Right ventricle myocardium superior (tissue), 1 donor: ENCODE measurements at regions not wholly inside any gene's neighbourhood (a gene's known extent, or its start where the extent isn't known, plus 50 kb on each side); places are given as distances from the start of the nearest gene placed in this dataset.
"Not testable (repeated sequence)": the region's sequence is repeated elsewhere in the genome, so short reads cannot be mapped to it uniquely, and the experiment has no call there.

Experiments
- ATAC-seq: fragments of 200-7000 bp; cut with Tn5 transposase; one replicate; pipeline ENCODE4 v1.9.1; 2020; ENCODE audit warnings: mild to moderate bottlenecking; ENCODE audit not compliant: poor library complexity
- DNase-seq: peaks from one replicate; pipeline ENCODE4 v3.0.0-alpha.2; 2020
- intact Hi-C: fragments of 100-400 bp; cut with DNase I; formaldehyde crosslinking; loops from one replicate; pipeline ENCODE4 v1.11.2; 2022
- donor health status: DM: no; HTN: yes; CAD: no; lungs with severe emphysema.

- DNase-seq (no peak), ATAC-seq (no peak)
- intact Hi-C loops = no loop called here
Observed at GRCh38 chrX:128714425-128714824, 662.2 kb upstream of the ACTRT1 start.

GRCh38 chrX:128699716-128700285 lies 647.6 kb upstream of the ACTRT1 start:
- no peak for ATAC-seq
- no peak for DNase-seq
- intact Hi-C loops = no loop called here

- intact Hi-C loops = no loop called here
- ATAC-seq (no peak), DNase-seq (no peak)
Observed at GRCh38 chrX:128698573-128699181, 646.5 kb upstream of the ACTRT1 start.

- intact Hi-C loops = no loop called here
Observed at GRCh38 chrX:128691872-128692271, 639.7 kb upstream of the ACTRT1 start.

GRCh38 chrX:128685387-128685786 lies 633.2 kb upstream of the ACTRT1 start:
- DNase-seq = no peak
- ATAC-seq = no peak
- intact Hi-C loops = no loop called here

More at GRCh38 chrX:128691872-128692271, 639.7 kb upstream of the ACTRT1 start:
- ATAC-seq = no peak
- no peak for DNase-seq

GRCh38 chrX:128676651-128677050 lies 624.4 kb upstream of the ACTRT1 start:
- DNase-seq = no peak
- no peak for ATAC-seq
- intact Hi-C loops = no loop called here

GRCh38 chrX:128674326-128675086 lies 622.3 kb upstream of the ACTRT1 start:
- intact Hi-C loops, DNase-seq, ATAC-seq: not testable (repeated sequence)

- intact Hi-C loops = no loop called here
- ATAC-seq (no peak), DNase-seq (no peak)
Observed at GRCh38 chrX:128664211-128664610, 612.0 kb upstream of the ACTRT1 start.

GRCh38 chrX:128653524-128654060 lies 601.4 kb upstream of the ACTRT1 start:
- no peak for ATAC-seq
- intact Hi-C loops = no loop called here
- DNase-seq = no peak

- intact Hi-C loops = no loop called here
- ATAC-seq = no peak
- DNase-seq = no peak
Observed at GRCh38 chrX:128650326-128650725, 598.1 kb upstream of the ACTRT1 start.

GRCh38 chrX:128634754-128635153 lies 582.6 kb upstream of the ACTRT1 start:
- no peak for DNase-seq
- intact Hi-C loops = no loop called here
- no peak for ATAC-seq

- no peak for DNase-seq
- intact Hi-C loops = no loop called here
- no peak for ATAC-seq
Observed at GRCh38 chrX:128623361-128623760, 571.2 kb upstream of the ACTRT1 start.

GRCh38 chrX:128622296-128622695 lies 570.1 kb upstream of the ACTRT1 start:
- intact Hi-C loops = no loop called here
- ATAC-seq = no peak
- no peak for DNase-seq

GRCh38 chrX:128619490-128619889 lies 567.3 kb upstream of the ACTRT1 start:
- no peak for ATAC-seq
- no peak for DNase-seq
- intact Hi-C loops = no loop called here

- DNase-seq = no peak
- no peak for ATAC-seq
- intact Hi-C loops = no loop called here
Observed at GRCh38 chrX:128616933-128617332, 564.7 kb upstream of the ACTRT1 start.

- intact Hi-C loops, ATAC-seq, DNase-seq: not testable (repeated sequence)
Observed at GRCh38 chrX:128606817-128607216, 554.6 kb upstream of the ACTRT1 start.

- ATAC-seq = not testable (repeated sequence)
Observed at GRCh38 chrX:128606357-128606756, 554.2 kb upstream of the ACTRT1 start.

GRCh38 chrX:128601706-128602105 lies 549.5 kb upstream of the ACTRT1 start:
- ATAC-seq = no peak
- intact Hi-C loops = no loop called here
- DNase-seq = no peak

More at GRCh38 chrX:128606357-128606756, 554.2 kb upstream of the ACTRT1 start:
- intact Hi-C loops, DNase-seq: not testable (repeated sequence)

GRCh38 chrX:128599632-128600031 lies 547.4 kb upstream of the ACTRT1 start:
- ATAC-seq = no peak
- intact Hi-C loops = no loop called here
- no peak for DNase-seq

GRCh38 chrX:128582036-128582435 lies 529.8 kb upstream of the ACTRT1 start:
- DNase-seq = no peak
- ATAC-seq = no peak
- intact Hi-C loops = no loop called here
